ENCODE measurements at regions not wholly inside any gene's neighbourhood (a gene's known extent, or its start where the extent isn't known, plus 50 kb on each side); places are given as distances from the start of the nearest gene placed in this dataset.

DNA sequence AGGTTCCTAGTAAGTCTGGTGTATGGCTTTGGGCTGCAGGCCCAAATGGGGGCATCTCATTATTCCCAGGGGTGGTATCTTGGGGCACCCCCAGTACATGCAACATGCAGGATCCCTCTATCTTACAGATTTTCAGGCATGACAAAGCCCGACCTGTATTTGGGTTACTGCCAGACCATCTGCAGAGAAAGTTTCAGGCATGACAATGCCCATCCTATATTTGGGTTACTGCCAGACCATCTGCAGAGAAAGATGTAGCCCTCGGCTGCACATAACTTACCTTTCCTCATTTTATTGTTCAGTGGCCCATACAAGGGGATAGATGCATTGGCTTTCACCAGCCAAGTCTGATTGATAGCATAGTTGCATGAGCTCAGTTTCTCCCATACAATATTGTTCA, 112.2 kb upstream of the RAB18 start (continued):
- TF ChIP-seq, protein P1, sequence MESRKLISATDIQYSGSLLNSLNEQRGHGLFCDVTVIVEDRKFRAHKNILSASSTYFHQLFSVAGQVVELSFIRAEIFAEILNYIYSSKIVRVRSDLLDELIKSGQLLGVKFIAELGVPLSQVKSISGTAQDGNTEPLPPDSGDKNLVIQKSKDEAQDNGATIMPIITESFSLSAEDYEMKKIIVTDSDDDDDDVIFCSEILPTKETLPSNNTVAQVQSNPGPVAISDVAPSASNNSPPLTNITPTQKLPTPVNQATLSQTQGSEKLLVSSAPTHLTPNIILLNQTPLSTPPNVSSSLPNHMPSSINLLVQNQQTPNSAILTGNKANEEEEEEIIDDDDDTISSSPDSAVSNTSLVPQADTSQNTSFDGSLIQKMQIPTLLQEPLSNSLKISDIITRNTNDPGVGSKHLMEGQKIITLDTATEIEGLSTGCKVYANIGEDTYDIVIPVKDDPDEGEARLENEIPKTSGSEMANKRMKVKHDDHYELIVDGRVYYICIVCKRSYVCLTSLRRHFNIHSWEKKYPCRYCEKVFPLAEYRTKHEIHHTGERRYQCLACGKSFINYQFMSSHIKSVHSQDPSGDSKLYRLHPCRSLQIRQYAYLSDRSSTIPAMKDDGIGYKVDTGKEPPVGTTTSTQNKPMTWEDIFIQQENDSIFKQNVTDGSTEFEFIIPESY (IDR thresholded peaks at IDR 0.05) = no peak
- TF ChIP-seq JUND (IDR thresholded peaks at IDR 0.05) (no peak), EGR1 (IDR thresholded peaks at IDR 0.05; ENCODE audit: low read depth in 2 of 2) (no peak), TAF1 (conservative IDR thresholded peaks at IDR 0.05) (no peak), RXRA (IDR thresholded peaks at IDR 0.05) (no peak), FOXA1 (IDR thresholded peaks at IDR 0.05) (no peak), GABPA (IDR thresholded peaks at IDR 0.05 in 1 of 2, conservative IDR thresholded peaks at IDR 0.05 in 1 of 2) (no peak), YY1 (IDR thresholded peaks at IDR 0.05) (no peak), NR2F2 (IDR thresholded peaks at IDR 0.05) (no peak), FOXA2 (IDR thresholded peaks at IDR 0.05) (no peak)
- TF ChIP-seq, protein P2, sequence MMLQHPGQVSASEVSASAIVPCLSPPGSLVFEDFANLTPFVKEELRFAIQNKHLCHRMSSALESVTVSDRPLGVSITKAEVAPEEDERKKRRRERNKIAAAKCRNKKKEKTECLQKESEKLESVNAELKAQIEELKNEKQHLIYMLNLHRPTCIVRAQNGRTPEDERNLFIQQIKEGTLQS (IDR thresholded peaks at IDR 0.05) = no peak
- TF ChIP-seq, protein P3, sequence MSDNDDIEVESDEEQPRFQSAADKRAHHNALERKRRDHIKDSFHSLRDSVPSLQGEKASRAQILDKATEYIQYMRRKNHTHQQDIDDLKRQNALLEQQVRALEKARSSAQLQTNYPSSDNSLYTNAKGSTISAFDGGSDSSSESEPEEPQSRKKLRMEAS (IDR thresholded peaks at IDR 0.05) = no peak

DNA sequence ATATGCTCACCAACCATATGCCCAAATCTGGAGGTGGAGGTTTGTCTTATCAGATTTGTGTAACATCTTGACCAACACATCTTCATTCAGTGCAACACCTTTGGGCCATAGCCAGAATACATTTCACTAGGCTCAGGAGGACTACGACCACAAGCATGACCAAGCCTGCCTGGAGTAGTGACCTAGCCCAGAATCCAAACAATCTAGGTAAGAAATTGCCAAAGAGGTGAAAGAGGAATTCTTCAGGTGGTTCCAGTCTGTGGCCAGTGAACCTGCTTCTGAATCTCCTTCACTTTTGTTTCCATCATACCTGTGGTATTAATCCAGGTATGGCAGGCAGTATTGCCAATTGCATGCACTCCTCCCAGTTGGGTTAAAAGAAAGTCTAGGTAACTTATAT, 112.8 kb upstream of the RAB18 start:
- WGBS = 73% methylated on average over 1 of the region's 1 CpG
- peaks cover 0 to 3% (median 0%) of the 10 kb centered on the region in 4 donors for H3K27me3 ChIP-seq (ENCODE audit: control insufficient read depth in 4 of 4, insufficient read depth in 4 of 4, low read length in 3 of 4)
- H3K4me3 ChIP-seq (ENCODE audit: low read depth in 1 of 3, low read length in 3 of 3) = no peak overlapping the region
- H3K9ac ChIP-seq (ENCODE audit: low read depth in 1 of 2, low read length in 2 of 2) = no peak overlapping the region
- TF ChIP-seq SP1 (IDR thresholded peaks at IDR 0.05) (no peak), NR2F2 (IDR thresholded peaks at IDR 0.05) (no peak), GABPA (IDR thresholded peaks at IDR 0.05 in 1 of 2, conservative IDR thresholded peaks at IDR 0.05 in 1 of 2) (no peak), EGR1 (IDR thresholded peaks at IDR 0.05; ENCODE audit: low read depth in 2 of 2) (no peak), JUND (IDR thresholded peaks at IDR 0.05) (no peak), TAF1 (conservative IDR thresholded peaks at IDR 0.05) (no peak), RAD21 (IDR thresholded peaks at IDR 0.05) (no peak), YY1 (IDR thresholded peaks at IDR 0.05) (no peak), FOXA2 (IDR thresholded peaks at IDR 0.05) (no peak), FOXA1 (IDR thresholded peaks at IDR 0.05) (no peak), HNF4A (conservative IDR thresholded peaks at IDR 0.05) (no peak), RXRA (IDR thresholded peaks at IDR 0.05) (no peak)
- TF ChIP-seq, protein P1 (IDR thresholded peaks at IDR 0.05) = no peak
- TF ChIP-seq, protein P3 (IDR thresholded peaks at IDR 0.05) = no peak
- TF ChIP-seq, protein P4, sequence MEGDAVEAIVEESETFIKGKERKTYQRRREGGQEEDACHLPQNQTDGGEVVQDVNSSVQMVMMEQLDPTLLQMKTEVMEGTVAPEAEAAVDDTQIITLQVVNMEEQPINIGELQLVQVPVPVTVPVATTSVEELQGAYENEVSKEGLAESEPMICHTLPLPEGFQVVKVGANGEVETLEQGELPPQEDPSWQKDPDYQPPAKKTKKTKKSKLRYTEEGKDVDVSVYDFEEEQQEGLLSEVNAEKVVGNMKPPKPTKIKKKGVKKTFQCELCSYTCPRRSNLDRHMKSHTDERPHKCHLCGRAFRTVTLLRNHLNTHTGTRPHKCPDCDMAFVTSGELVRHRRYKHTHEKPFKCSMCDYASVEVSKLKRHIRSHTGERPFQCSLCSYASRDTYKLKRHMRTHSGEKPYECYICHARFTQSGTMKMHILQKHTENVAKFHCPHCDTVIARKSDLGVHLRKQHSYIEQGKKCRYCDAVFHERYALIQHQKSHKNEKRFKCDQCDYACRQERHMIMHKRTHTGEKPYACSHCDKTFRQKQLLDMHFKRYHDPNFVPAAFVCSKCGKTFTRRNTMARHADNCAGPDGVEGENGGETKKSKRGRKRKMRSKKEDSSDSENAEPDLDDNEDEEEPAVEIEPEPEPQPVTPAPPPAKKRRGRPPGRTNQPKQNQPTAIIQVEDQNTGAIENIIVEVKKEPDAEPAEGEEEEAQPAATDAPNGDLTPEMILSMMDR (IDR thresholded peaks at IDR 0.05; ENCODE audit: low read depth, low read length, missing input control) = no peak
- TF ChIP-seq, protein P5, sequence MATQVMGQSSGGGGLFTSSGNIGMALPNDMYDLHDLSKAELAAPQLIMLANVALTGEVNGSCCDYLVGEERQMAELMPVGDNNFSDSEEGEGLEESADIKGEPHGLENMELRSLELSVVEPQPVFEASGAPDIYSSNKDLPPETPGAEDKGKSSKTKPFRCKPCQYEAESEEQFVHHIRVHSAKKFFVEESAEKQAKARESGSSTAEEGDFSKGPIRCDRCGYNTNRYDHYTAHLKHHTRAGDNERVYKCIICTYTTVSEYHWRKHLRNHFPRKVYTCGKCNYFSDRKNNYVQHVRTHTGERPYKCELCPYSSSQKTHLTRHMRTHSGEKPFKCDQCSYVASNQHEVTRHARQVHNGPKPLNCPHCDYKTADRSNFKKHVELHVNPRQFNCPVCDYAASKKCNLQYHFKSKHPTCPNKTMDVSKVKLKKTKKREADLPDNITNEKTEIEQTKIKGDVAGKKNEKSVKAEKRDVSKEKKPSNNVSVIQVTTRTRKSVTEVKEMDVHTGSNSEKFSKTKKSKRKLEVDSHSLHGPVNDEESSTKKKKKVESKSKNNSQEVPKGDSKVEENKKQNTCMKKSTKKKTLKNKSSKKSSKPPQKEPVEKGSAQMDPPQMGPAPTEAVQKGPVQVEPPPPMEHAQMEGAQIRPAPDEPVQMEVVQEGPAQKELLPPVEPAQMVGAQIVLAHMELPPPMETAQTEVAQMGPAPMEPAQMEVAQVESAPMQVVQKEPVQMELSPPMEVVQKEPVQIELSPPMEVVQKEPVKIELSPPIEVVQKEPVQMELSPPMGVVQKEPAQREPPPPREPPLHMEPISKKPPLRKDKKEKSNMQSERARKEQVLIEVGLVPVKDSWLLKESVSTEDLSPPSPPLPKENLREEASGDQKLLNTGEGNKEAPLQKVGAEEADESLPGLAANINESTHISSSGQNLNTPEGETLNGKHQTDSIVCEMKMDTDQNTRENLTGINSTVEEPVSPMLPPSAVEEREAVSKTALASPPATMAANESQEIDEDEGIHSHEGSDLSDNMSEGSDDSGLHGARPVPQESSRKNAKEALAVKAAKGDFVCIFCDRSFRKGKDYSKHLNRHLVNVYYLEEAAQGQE (IDR thresholded peaks at IDR 0.05) = no peak
- H3K36me3 ChIP-seq (ENCODE audit: control insufficient read depth in 4 of 4, insufficient read depth in 3 of 4, low read depth in 1 of 4, low read length in 3 of 4) = no peaks in the 10 kb centered on the region
- H3K4me1 ChIP-seq (ENCODE audit: control insufficient read depth in 4 of 4, insufficient read depth in 4 of 4, low read length in 3 of 4) = no peaks in the 10 kb centered on the region
- no peak overlapping the region for H3K27ac ChIP-seq (ENCODE audit: low read depth in 1 of 2, low read length in 2 of 2)
- no peaks in the 10 kb centered on the region for H3K9me3 ChIP-seq (ENCODE audit: control insufficient read depth in 4 of 4, low read length in 3 of 4)
- no peak for DNase-seq (ENCODE audit: low spot score)

All from liver (tissue), 8 donors.